CD4-positive, alpha-beta T cell treated with Interleukin-17A for 1 hour (primary cell): ENCODE measurements at regions not wholly inside any gene's neighbourhood (a gene's known extent, or its start where the extent isn't known, plus 50 kb on each side); places are given as distances from the start of the nearest gene placed in this dataset.
"Not testable (repeated sequence)": the region's sequence is repeated elsewhere in the genome, so short reads cannot be mapped to it uniquely, and the experiment has no call there.

Experiments used
- DNase-seq: peaks from one replicate; pipeline ENCODE4 v3.0.0-alpha.2; 2020

DNA sequence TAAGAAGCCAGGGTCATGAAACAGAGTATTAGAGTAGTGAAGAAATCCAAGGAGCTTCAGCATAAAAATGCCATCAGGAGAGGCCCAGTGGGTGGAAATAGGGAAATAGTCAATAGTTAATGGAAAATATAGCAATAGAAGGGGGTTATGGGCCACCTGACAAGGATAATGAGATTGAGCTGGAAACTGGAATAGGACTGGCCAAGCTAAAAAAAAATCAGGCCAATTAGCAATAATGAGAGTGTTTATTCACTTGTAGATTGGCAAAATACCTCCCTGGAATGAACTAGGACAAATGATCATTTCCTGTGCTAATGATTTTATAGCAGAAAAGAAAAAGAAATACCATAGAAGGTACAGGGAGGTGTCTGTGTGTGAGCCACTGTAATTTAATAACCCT lies 97.9 kb downstream of the PLCE1 start:
- no peak for DNase-seq

- DNase-seq: no peak
Observed at GRCh38 chr10:94092848-94093247, 99.1 kb downstream of the PLCE1 start.

- DNase-seq: no peak
Observed at GRCh38 chr10:94093286-94093905, 99.7 kb downstream of the PLCE1 start.

- DNase-seq: no peak
Observed at GRCh38 chr10:94094540-94094939, 100.8 kb downstream of the PLCE1 start.

GRCh38 chr10:94097656-94098055 lies 103.9 kb downstream of the PLCE1 start:
- DNase-seq: no peak

DNA sequence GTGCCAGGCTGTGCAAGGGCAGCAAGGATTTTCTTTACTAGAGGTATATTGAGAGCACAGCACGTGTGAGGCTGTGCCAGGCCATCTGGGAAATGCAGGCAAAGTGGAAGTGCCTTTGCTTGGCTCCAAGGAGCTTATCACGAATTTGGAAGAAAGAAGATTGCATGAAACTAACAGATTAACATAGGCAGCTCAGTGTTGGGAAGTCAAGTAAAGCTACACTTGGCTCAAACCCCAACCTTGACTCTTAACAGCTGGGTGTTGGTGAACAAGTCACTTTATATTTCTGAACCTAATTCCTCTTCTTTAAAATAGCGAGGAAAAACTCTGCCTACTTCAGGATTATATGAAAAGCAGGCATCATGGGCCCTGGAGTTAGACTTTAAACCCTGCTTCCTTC lies 105.2 kb downstream of the PLCE1 start:
- DNase-seq: no peak

DNA sequence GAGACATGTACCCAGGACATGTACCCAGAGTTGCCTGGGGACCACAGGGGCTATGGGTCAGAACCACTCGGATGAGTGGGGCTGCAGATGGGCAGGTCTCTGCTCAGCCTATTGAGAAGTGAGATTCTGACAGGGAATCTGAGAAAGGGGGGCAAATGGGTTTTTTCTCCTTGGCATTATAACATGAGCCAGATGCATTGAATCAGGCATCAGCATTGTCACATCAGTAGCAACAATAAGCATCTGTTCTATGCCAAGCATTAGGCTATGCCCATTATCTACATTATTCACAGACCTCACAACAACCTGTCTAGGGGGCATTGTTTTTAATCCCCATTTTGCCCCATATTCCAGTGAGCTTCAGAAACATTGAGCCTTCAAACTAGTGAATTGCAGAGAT lies 108.2 kb downstream of the PLCE1 start:
- DNase-seq: no peak

GRCh38 chr10:94102436-94102835 lies 108.7 kb downstream of the PLCE1 start:
- no peak for DNase-seq

DNA sequence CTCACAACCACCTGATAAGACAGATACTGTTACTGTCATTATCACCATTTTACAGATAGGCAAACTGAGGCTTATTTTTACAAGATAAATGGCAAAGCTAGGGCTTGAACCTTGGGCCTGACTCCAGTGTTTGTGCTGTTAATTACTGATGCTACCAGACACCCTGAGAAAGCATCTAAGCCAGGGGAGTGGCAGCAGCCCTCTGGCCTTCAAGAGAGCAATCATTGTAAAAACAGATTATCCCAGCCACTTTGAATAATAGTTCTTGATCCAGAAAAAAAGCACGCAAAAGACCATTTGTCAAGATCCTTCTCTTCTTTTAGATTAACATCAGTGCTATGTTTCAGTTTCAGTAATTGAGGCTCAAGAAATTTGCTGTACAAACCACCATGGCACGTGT lies 109.5 kb downstream of the PLCE1 start:
- no peak for DNase-seq

DNA sequence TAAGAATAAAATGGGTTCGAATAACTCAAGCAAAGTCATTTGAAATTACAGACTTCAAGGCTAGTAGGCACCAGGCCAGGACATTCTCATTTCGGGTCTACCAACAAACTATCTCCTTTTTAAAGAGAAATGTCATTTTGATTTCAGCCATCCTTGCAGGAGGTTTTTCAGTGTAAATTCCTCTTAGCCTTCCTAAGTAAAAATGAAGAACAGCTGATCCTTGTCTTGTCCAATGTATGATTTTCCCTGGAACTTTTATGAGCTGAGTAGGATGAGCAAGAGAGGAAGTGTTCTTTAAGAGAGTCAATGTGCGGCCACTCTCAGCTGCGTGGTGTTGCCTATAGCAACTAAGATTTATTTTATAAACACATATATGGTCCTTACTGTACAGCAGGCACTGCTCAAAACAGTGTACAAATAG lies 110.1 kb downstream of the PLCE1 start:
- DNase-seq: no peak

DNA sequence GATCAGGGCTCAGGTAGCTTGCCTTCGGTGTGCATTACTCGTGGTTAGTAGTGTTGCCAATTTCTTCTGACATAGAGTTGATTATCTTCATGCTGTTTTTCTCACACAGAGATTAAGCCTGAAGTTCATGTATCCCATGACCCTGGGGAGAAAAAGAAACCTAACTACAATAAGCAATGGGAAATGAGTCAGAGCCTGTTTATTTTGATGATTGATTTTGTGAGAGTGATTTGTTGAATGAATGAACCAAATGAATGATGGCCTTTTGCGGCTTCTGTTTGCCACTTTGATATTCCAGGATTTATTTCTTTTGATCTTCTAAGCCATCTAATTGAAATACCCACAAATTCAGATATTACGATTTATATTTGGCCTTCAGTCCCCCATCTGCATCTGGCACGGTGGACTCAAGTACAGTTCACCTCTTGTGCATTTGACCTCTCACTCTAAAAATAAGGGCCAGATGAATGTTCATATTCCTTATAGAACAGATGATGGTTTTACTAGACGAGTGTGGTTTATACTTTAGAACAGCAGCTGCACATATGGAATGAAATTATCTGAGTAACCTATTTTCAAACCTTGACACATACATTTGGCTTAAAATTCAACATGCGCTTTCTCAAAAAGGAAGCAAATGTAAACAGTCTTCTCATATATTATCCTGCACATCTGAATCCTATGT lies 110.7 kb downstream of the PLCE1 start:
- no peak for DNase-seq

GRCh38 chr10:94105226-94105625 lies 111.5 kb downstream of the PLCE1 start:
- DNase-seq: no peak

GRCh38 chr10:94107191-94107590 lies 113.5 kb downstream of the PLCE1 start:
- no peak for DNase-seq

DNA sequence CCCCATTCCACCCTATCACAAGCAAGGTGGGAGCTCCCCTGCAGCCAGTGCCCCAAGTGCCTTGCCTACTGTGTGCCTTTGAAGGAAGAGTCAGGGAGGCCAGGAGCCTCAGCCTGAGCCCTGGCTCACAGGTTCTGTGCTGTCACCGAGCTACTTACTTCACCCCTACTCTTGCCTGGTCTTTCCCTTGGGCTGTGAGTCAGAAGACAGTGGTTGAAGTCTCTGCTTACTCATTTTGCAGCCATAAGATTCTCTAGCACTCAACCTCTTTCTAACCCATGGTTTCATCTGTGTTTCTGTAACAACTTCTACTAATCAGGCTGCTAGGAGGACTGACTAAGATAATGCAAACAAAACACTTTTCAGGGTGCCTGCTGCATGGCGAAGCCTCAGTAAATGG lies 114.5 kb downstream of the PLCE1 start:
- no peak for DNase-seq

DNA sequence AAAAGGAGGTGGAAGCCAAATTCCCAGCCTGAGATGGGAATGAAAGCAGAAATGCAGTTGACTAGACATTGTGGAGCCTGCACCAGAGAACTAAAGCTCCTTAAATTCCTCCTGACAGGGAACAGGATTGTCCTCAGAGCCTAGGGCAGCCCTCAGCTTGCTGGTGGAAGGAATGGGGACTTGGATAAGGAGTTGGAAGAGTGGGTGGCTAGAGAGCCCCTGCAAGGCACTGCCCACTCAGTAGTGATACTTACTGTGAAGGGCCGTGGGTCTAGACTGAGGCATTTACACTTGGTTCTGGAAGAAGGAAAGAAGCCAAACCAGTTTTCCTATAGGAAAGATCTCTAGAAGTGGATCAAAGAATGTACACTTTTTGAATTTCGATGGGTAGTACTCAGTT lies 117.6 kb downstream of the PLCE1 start:
- DNase-seq: no peak

DNA sequence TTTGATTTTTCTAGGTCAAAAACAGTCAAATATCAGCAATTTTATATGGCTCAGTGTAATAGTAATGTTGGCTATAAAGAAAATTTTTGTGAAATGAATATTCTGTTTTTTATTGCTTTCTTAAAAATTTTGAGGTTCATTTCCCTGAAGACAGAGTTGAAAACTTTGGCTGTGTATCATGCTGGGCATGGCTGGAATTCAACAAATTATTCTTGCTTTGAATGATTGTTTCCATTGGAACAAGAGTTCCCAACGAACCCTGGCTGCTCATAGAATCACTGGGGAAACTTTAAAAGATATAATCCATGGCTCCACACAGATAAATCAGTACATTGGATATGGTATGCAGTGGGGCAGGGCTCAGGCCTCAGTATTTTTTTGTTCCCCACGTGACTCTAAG lies 118.6 kb downstream of the PLCE1 start:
- DNase-seq: no peak

GRCh38 chr10:94115725-94116124 lies 122.0 kb downstream of the PLCE1 start:
- no peak for DNase-seq

GRCh38 chr10:94116848-94117247 lies 123.1 kb downstream of the PLCE1 start:
- no peak for DNase-seq

GRCh38 chr10:94122211-94122610 lies 128.5 kb downstream of the PLCE1 start:
- DNase-seq: no peak

GRCh38 chr10:94123258-94123995 lies 129.7 kb downstream of the PLCE1 start:
- DNase-seq: no peak

GRCh38 chr10:94124147-94124546 lies 130.4 kb downstream of the PLCE1 start:
- DNase-seq: not testable (repeated sequence)

- not testable (repeated sequence) for DNase-seq
Observed at GRCh38 chr10:94125268-94125667, 131.5 kb downstream of the PLCE1 start.

DNA sequence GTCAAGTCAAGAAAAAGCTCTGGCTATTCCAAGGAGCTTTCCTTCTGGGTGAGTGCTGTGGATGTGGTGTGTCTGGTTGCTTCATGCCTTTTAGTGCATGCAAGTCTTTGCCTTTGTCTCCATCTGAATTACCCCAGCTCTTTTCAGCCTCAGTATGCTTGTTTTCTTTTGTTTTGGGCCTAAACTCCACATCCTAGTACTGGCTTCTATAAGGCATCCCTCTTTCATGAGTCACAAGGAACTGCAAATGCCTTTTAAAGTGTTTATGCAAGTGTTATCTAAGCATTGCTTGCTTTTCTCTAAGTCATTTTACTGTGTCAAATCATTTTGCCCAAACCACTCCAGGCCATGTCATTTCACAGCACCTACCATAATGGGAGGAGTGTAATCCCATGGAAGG lies 132.1 kb downstream of the PLCE1 start:
- no peak for DNase-seq

GRCh38 chr10:94129393-94130130 lies 135.8 kb downstream of the PLCE1 start:
- DNase-seq: no peak
